Endodermal cell (in vitro differentiated cells): ENCODE measurements at regions not wholly inside any gene's neighbourhood (a gene's known extent, or its start where the extent isn't known, plus 50 kb on each side); places are given as distances from the start of the nearest gene placed in this dataset.

Experiments
- DNase-seq: peaks from one replicate; pipeline ENCODE4 v3.0.0-alpha.2; 2017
- H3K27ac ChIP-seq: 2 replicates; pipeline ENCODE4 v1.5.1; 2013; ENCODE audit warnings: mild to moderate bottlenecking, low read depth, low read length, moderate library complexity
- H3K27me3 ChIP-seq: 2 replicates; pipeline ENCODE4 v1.6.1; 2013; ENCODE audit warnings: mild to moderate bottlenecking, low read length, moderate library complexity; ENCODE audit not compliant: insufficient read depth, control insufficient read depth, poor library complexity, severe bottlenecking
- H3K36me3 ChIP-seq: 2 replicates; pipeline ENCODE4 v1.7.0; 2013; ENCODE audit warnings: mild to moderate bottlenecking, low read length, moderate library complexity; ENCODE audit not compliant: control insufficient read depth, insufficient read depth
- H3K4me1 ChIP-seq: one replicate; pipeline ENCODE4 v1.7.0; 2013; ENCODE audit warnings: low read length; ENCODE audit not compliant: control insufficient read depth, insufficient read depth
- H3K4me3 ChIP-seq: 2 replicates; pipeline ENCODE4 v1.5.1; 2013; ENCODE audit warnings: mild to moderate bottlenecking, low read length, moderate library complexity
- H3K9ac ChIP-seq: 2 replicates; pipeline ENCODE4 v1.6.1; 2013; ENCODE audit warnings: mild to moderate bottlenecking, low read length, moderate library complexity; ENCODE audit not compliant: poor library complexity, severe bottlenecking; ENCODE audit errors: extremely low read depth
- H3K9me3 ChIP-seq: 2 replicates; pipeline ENCODE4 v1.6.1; 2013; ENCODE audit warnings: mild to moderate bottlenecking, low read length, moderate library complexity; ENCODE audit not compliant: control insufficient read depth
- H3K27ac Mint-ChIP-seq: 2 replicates; pipeline ENCODE4 v1.8.0; 2020; ENCODE audit warnings: mixed read lengths
- H3K27me3 Mint-ChIP-seq: 2 replicates; pipeline ENCODE4 v1.8.0; 2021; ENCODE audit warnings: mild to moderate bottlenecking, mixed read lengths; ENCODE audit not compliant: insufficient read depth
- H3K36me3 Mint-ChIP-seq: 2 replicates; pipeline ENCODE4 v1.8.0; 2020; ENCODE audit warnings: low read depth, mixed read lengths
- H3K4me1 Mint-ChIP-seq: 2 replicates; pipeline ENCODE4 v1.8.0; 2020; ENCODE audit warnings: mixed read lengths
- H3K4me3 Mint-ChIP-seq: 2 replicates; pipeline ENCODE4 v1.8.0; 2020; ENCODE audit warnings: mild to moderate bottlenecking, moderate library complexity, mixed read lengths
- H3K9me3 Mint-ChIP-seq: 2 replicates; pipeline ENCODE4 v1.8.0; 2020; ENCODE audit warnings: mild to moderate bottlenecking, mixed read lengths
- WGBS, 2 experiments: methylation state at CpG; one replicate each; pipeline versions ENCODE4 v1.1.5 to v1.1.7; 2013; ENCODE audit warnings: missing lambda C conversion rate in 2 of 2, mixed read lengths in 1 of 2; ENCODE audit not compliant: insufficient coverage in 1 of 2, insufficient read length in 1 of 2; 5-methylcytosine and 5-hydroxymethylcytosine counted together
- TF ChIP-seq, protein P1 (sequence below): fragments of 200-600 bp; sonication (generic); conservative IDR thresholded peaks from 2 replicates; pipeline ENCODE4 v1.5.0; 2021; ENCODE audit warnings: antibody characterized with exemption, mild to moderate bottlenecking

DNA sequence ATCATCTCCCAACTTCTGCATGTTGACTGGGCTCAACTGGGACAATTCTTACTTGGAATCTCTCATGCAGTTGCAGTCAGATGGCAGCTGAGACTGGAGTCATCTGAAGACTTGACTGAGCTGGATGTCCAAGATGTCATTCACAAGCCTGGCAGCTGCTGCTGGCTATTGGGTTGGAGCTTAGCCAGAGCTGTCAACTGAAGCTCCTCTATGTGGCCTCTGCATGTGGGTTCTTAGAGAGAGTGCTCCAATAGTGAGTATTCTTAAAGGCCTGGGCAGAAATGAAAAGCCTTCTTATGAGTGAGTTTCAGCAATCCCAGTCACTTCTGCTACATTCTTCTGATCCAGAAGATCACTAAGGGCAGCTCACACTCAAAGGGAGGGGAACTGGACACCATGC, 440.9 kb downstream of the LRIG3 start:
- no peaks in the 10 kb centered on the region for H3K27me3 Mint-ChIP-seq
- peaks cover 17% of the 10 kb centered on the region for H3K9me3 Mint-ChIP-seq
- H3K4me3 Mint-ChIP-seq = no peak overlapping the region
- no peak overlapping the region for H3K27ac Mint-ChIP-seq
- Histone ChIP-seq H3K9ac (no peak overlapping the region), H3K36me3 (no peaks in the 10 kb centered on the region), H3K27ac (no peak overlapping the region), H3K4me1 (no peaks in the 10 kb centered on the region), H3K4me3 (no peak overlapping the region), H3K27me3 (no peaks in the 10 kb centered on the region), H3K9me3 (no peaks in the 10 kb centered on the region)
- peaks cover 8% of the 10 kb centered on the region for H3K4me1 Mint-ChIP-seq
- no peak for DNase-seq
- TF ChIP-seq, protein P1, sequence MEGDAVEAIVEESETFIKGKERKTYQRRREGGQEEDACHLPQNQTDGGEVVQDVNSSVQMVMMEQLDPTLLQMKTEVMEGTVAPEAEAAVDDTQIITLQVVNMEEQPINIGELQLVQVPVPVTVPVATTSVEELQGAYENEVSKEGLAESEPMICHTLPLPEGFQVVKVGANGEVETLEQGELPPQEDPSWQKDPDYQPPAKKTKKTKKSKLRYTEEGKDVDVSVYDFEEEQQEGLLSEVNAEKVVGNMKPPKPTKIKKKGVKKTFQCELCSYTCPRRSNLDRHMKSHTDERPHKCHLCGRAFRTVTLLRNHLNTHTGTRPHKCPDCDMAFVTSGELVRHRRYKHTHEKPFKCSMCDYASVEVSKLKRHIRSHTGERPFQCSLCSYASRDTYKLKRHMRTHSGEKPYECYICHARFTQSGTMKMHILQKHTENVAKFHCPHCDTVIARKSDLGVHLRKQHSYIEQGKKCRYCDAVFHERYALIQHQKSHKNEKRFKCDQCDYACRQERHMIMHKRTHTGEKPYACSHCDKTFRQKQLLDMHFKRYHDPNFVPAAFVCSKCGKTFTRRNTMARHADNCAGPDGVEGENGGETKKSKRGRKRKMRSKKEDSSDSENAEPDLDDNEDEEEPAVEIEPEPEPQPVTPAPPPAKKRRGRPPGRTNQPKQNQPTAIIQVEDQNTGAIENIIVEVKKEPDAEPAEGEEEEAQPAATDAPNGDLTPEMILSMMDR = no peak
- no peaks in the 10 kb centered on the region for H3K36me3 Mint-ChIP-seq

DNA sequence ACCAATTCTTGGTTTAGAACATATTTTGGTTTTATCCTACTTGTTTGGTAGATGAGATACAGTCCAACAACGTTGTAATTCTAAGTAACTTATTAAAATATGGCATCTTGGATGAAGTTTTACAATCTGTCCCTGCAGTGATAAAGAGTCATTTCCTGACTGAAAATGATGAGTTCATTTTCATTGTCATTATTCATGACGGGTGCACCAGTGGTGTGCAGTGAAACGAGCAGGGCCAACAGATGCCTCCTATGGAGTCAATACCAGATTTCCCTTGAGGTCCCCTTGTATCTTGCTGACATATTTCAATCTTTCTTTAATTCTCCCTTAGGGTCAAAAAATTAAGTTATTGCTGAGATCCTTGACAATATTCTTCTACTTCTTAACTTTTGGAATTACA, 438.5 kb downstream of the LRIG3 start:
- no peaks in the 10 kb centered on the region for H3K4me1 ChIP-seq
- no peaks in the 10 kb centered on the region for H3K9me3 ChIP-seq
- H3K4me3 ChIP-seq = no peak overlapping the region
- no peak for DNase-seq
- no peaks in the 10 kb centered on the region for H3K27me3 Mint-ChIP-seq
- no peak overlapping the region for H3K27ac ChIP-seq
- no peaks in the 10 kb centered on the region for H3K27me3 ChIP-seq
- H3K4me3 Mint-ChIP-seq = no peak overlapping the region
- no peaks in the 10 kb centered on the region for H3K36me3 Mint-ChIP-seq
- no peak overlapping the region for H3K9ac ChIP-seq
- WGBS, 2 experiments = 69 to 90% methylated on average over 2 to 3 of the region's 3 CpGs
- TF ChIP-seq, protein P1 = no peak
- H3K9me3 Mint-ChIP-seq = peaks cover 14% of the 10 kb centered on the region
- H3K36me3 ChIP-seq = no peaks in the 10 kb centered on the region
- H3K27ac Mint-ChIP-seq = no peak overlapping the region
- H3K4me1 Mint-ChIP-seq = peaks cover 8% of the 10 kb centered on the region

DNA sequence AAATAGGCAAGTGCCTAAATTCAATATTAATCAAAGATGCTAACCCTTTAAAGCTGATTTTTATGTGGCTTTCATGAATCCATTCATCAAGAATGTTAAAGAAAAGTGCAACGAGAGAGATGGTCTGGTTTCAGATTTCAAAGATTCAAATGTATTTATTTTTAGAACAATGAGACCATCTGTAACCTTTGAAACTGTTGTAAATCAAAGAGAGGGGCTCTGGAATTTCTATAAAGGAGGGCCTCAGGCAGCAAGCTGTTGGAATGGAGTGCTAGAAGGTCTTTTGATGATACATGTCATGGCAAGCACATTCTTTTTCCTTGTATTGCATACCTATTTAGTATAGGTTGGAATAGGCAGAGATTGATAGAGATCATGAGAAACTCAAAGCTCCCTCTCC, 433.0 kb downstream of the LRIG3 start:
- TF ChIP-seq, protein P1 = no peak
- no peaks in the 10 kb centered on the region for H3K27me3 Mint-ChIP-seq

More for the DNA sequence above, 433.0 kb downstream of the LRIG3 start:
- H3K27ac Mint-ChIP-seq = no peak overlapping the region
- H3K4me1 ChIP-seq = no peaks in the 10 kb centered on the region
- no peaks in the 10 kb centered on the region for H3K4me1 Mint-ChIP-seq
- no peak overlapping the region for H3K9ac ChIP-seq
- no peaks in the 10 kb centered on the region for H3K36me3 Mint-ChIP-seq
- H3K9me3 ChIP-seq = no peaks in the 10 kb centered on the region
- no peak overlapping the region for H3K4me3 ChIP-seq
- H3K27ac ChIP-seq = peak overlapping the region; percentile 9
- H3K27me3 ChIP-seq = no peaks in the 10 kb centered on the region
- no peak overlapping the region for H3K4me3 Mint-ChIP-seq
- DNase-seq = no peak
- H3K9me3 Mint-ChIP-seq = no peaks in the 10 kb centered on the region
- WGBS, 2 experiments = 0% methylated on average over 1 of the region's 1 CpG; no CpG with 5 or more reads in 1 of the 2 experiments
- H3K36me3 ChIP-seq = no peaks in the 10 kb centered on the region
